ENCODE measurements at regions not wholly inside any gene's neighbourhood (a gene's known extent, or its start where the extent isn't known, plus 50 kb on each side); places are given as distances from the start of the nearest gene placed in this dataset.

GRCh38 chr2:177077778-177078177 lies 134.8 kb upstream of the HNRNPA3 start:
- no peak overlapping the region for H3K27ac Mint-ChIP-seq (ENCODE audit: unreplicated experiment)
- H3K9me3 Mint-ChIP-seq: no peaks in the 10 kb centered on the region
- no peak for TF ChIP-seq CTCF (conservative IDR thresholded peaks at IDR 0.05)
- H3K4me1 Mint-ChIP-seq: peaks cover 11% of the 10 kb centered on the region
- no peak overlapping the region for H3K4me3 Mint-ChIP-seq
- no peak for DNase-seq (ENCODE audit: low read depth, low spot score)
- H3K27me3 Mint-ChIP-seq (ENCODE audit: low read depth): peaks cover 7% of the 10 kb centered on the region
- no peaks in the 10 kb centered on the region for H3K36me3 Mint-ChIP-seq (ENCODE audit: low read depth)

GRCh38 chr2:177078416-177078815 lies 134.2 kb upstream of the HNRNPA3 start:
- Mint-ChIP-seq H3K4me1 (peaks cover 11% of the 10 kb centered on the region), H3K27ac (ENCODE audit: unreplicated experiment) (no peak overlapping the region), H3K27me3 (ENCODE audit: low read depth) (peaks cover 11% of the 10 kb centered on the region), H3K9me3 (no peaks in the 10 kb centered on the region), H3K4me3 (no peak overlapping the region), H3K36me3 (ENCODE audit: low read depth) (no peaks in the 10 kb centered on the region)
- no peak for TF ChIP-seq CTCF (conservative IDR thresholded peaks at IDR 0.05)
- no peak for DNase-seq (ENCODE audit: low read depth, low spot score)

- Mint-ChIP-seq H3K27me3 (ENCODE audit: low read depth) (peaks cover 14% of the 10 kb centered on the region), H3K36me3 (ENCODE audit: low read depth) (no peaks in the 10 kb centered on the region), H3K9me3 (no peaks in the 10 kb centered on the region), H3K4me1 (peaks cover 11% of the 10 kb centered on the region), H3K4me3 (no peak overlapping the region), H3K27ac (ENCODE audit: unreplicated experiment) (no peak overlapping the region)
- no peak for TF ChIP-seq CTCF (conservative IDR thresholded peaks at IDR 0.05)
- no peak for DNase-seq (ENCODE audit: low read depth, low spot score)
Measured at GRCh38 chr2:177078855-177079254, 133.7 kb upstream of the HNRNPA3 start.

- Mint-ChIP-seq H3K9me3 (no peaks in the 10 kb centered on the region), H3K27me3 (ENCODE audit: low read depth) (peaks cover 26% of the 10 kb centered on the region), H3K27ac (ENCODE audit: unreplicated experiment) (no peak overlapping the region), H3K4me1 (peaks cover 4% of the 10 kb centered on the region), H3K36me3 (ENCODE audit: low read depth) (no peaks in the 10 kb centered on the region), H3K4me3 (no peak overlapping the region)
- TF ChIP-seq CTCF (conservative IDR thresholded peaks at IDR 0.05): no peak
- no peak for DNase-seq (ENCODE audit: low read depth, low spot score)
Measured at GRCh38 chr2:177080746-177081284, 131.8 kb upstream of the HNRNPA3 start.

GRCh38 chr2:177084607-177085006 lies 128.0 kb upstream of the HNRNPA3 start:
- H3K27me3 Mint-ChIP-seq (ENCODE audit: low read depth): peaks cover 29% of the 10 kb centered on the region
- H3K4me1 Mint-ChIP-seq: no peaks in the 10 kb centered on the region
- no peaks in the 10 kb centered on the region for H3K9me3 Mint-ChIP-seq
- no peak overlapping the region for H3K4me3 Mint-ChIP-seq
- DNase-seq (ENCODE audit: low read depth, low spot score): no peak
- H3K36me3 Mint-ChIP-seq (ENCODE audit: low read depth): no peaks in the 10 kb centered on the region
- no peak overlapping the region for H3K27ac Mint-ChIP-seq (ENCODE audit: unreplicated experiment)
- TF ChIP-seq CTCF (conservative IDR thresholded peaks at IDR 0.05): no peak

GRCh38 chr2:177088529-177088928 lies 124.1 kb upstream of the HNRNPA3 start:
- Mint-ChIP-seq H3K36me3 (ENCODE audit: low read depth) (no peaks in the 10 kb centered on the region), H3K4me1 (no peaks in the 10 kb centered on the region), H3K27me3 (ENCODE audit: low read depth) (peaks cover 29% of the 10 kb centered on the region), H3K27ac (ENCODE audit: unreplicated experiment) (no peak overlapping the region), H3K4me3 (no peak overlapping the region), H3K9me3 (no peaks in the 10 kb centered on the region)
- no peak for DNase-seq (ENCODE audit: low read depth, low spot score)
- no peak for TF ChIP-seq CTCF (conservative IDR thresholded peaks at IDR 0.05)

Measured in neural crest cell (in vitro differentiated cells).